ENCODE measurements at regions not wholly inside any gene's neighbourhood (a gene's known extent, or its start where the extent isn't known, plus 50 kb on each side); places are given as distances from the start of the nearest gene placed in this dataset.

- DNase-seq = peak in 2 of 5 donors; percentile 33 to 77
- H3K9me3 ChIP-seq (ENCODE audit: control insufficient read depth in 2 of 3, insufficient read depth in 1 of 3, low read length in 3 of 3) = no peaks in the 10 kb centered on the region
- H3K27ac ChIP-seq (ENCODE audit: low read depth in 2 of 2, low read length in 2 of 2) = no peak overlapping the region
- no peaks in the 10 kb centered on the region for H3K36me3 ChIP-seq (ENCODE audit: control insufficient read depth in 2 of 3, insufficient read depth in 3 of 3, low read length in 3 of 3)
- no peak overlapping the region for H3K9ac ChIP-seq (ENCODE audit: low read length in 3 of 3)
- no peak for TF ChIP-seq CTCF (IDR thresholded peaks at IDR 0.05; ENCODE audit: borderline replicate concordance, extremely low read depth, insufficient read depth)
- FAIRE-seq = no peak
- H3K27me3 ChIP-seq (ENCODE audit: control insufficient read depth, insufficient read depth, low read length) = no peaks in the 10 kb centered on the region
- intact Hi-C loops (cut with DNase I) = no loop called here
- no peaks in the 10 kb centered on the region for H3K4me1 ChIP-seq (ENCODE audit: control insufficient read depth in 2 of 3, insufficient read depth in 2 of 3, low read depth in 1 of 3, low read length in 3 of 3)
- H3K4me3 ChIP-seq (ENCODE audit: low read length in 3 of 3) = no peak overlapping the region
Measured at GRCh38 chr7:155885167-155886155, 73.2 kb upstream of the SHH start.

GRCh38 chr7:155884225-155885166 lies 72.2 kb upstream of the SHH start:
- no peak for DNase-seq
- Histone ChIP-seq H3K4me3 (ENCODE audit: low read length in 3 of 3) (no peak overlapping the region), H3K27ac (ENCODE audit: low read depth in 2 of 2, low read length in 2 of 2) (no peak overlapping the region), H3K4me1 (ENCODE audit: control insufficient read depth in 2 of 3, insufficient read depth in 2 of 3, low read depth in 1 of 3, low read length in 3 of 3) (no peaks in the 10 kb centered on the region), H3K27me3 (ENCODE audit: control insufficient read depth, insufficient read depth, low read length) (no peaks in the 10 kb centered on the region), H3K9me3 (ENCODE audit: control insufficient read depth in 2 of 3, insufficient read depth in 1 of 3, low read length in 3 of 3) (no peaks in the 10 kb centered on the region), H3K36me3 (ENCODE audit: control insufficient read depth in 2 of 3, insufficient read depth in 3 of 3, low read length in 3 of 3) (no peaks in the 10 kb centered on the region), H3K9ac (ENCODE audit: low read length in 3 of 3) (no peak overlapping the region)
- intact Hi-C loops (cut with DNase I) = no loop called here
- no peak for FAIRE-seq
- no peak for TF ChIP-seq CTCF (IDR thresholded peaks at IDR 0.05; ENCODE audit: borderline replicate concordance, extremely low read depth, insufficient read depth)

- no peak for TF ChIP-seq CTCF (IDR thresholded peaks at IDR 0.05; ENCODE audit: borderline replicate concordance, extremely low read depth, insufficient read depth)
- no peak overlapping the region for H3K4me3 ChIP-seq (ENCODE audit: low read length in 3 of 3)
- no peaks in the 10 kb centered on the region for H3K36me3 ChIP-seq (ENCODE audit: control insufficient read depth in 2 of 3, insufficient read depth in 3 of 3, low read length in 3 of 3)
- DNase-seq (no peak), FAIRE-seq (no peak)
- H3K9me3 ChIP-seq (ENCODE audit: control insufficient read depth in 2 of 3, insufficient read depth in 1 of 3, low read length in 3 of 3) = no peaks in the 10 kb centered on the region
- intact Hi-C loops (cut with DNase I) = no loop called here
- no peak overlapping the region for H3K9ac ChIP-seq (ENCODE audit: low read length in 3 of 3)
- H3K27ac ChIP-seq (ENCODE audit: low read depth in 2 of 2, low read length in 2 of 2) = no peak overlapping the region
- no peaks in the 10 kb centered on the region for H3K27me3 ChIP-seq (ENCODE audit: control insufficient read depth, insufficient read depth, low read length)
- no peaks in the 10 kb centered on the region for H3K4me1 ChIP-seq (ENCODE audit: control insufficient read depth in 2 of 3, insufficient read depth in 2 of 3, low read depth in 1 of 3, low read length in 3 of 3)
Measured at GRCh38 chr7:155883491-155884224, 71.4 kb upstream of the SHH start.

Measured in kidney (tissue), 13 donors.